Activated effector memory CD4-positive, alpha-beta T cell treated with Interleukin-2 at 50 U/mL for 16 hours (primary cell): ENCODE measurements at regions not wholly inside any gene's neighbourhood (a gene's known extent, or its start where the extent isn't known, plus 50 kb on each side); places are given as distances from the start of the nearest gene placed in this dataset.

Source experiments
- DNase-seq: peaks from one replicate; pipeline ENCODE4 v3.0.0-alpha.2; 2020

- DNase-seq = no peak
Measured at GRCh38 chr11:128187377-128187776, 400.0 kb downstream of the ETS1 start.

GRCh38 chr11:128184981-128185380, 402.4 kb downstream of the ETS1 start:
- no peak for DNase-seq

GRCh38 chr11:128182844-128183243, 404.5 kb downstream of the ETS1 start:
- no peak for DNase-seq

DNA sequence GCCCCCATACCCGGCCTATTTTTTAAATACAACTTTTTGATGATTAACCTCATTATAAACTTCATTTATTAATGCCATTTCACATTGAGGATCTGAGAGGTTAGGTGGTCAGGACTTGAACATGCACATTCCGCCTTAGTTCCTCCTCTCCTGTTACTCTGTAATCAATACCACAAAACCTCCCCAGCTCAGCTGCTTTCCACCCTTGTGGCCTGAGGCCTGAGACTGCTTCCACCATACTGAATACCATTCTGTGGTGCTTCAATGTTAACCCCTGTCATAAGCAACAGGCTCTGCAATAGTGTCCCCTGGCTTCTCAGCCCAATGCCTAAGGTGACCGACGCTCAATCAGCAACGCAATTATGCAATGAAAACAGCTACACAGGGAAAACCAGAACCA, 405.4 kb downstream of the ETS1 start:
- no peak for DNase-seq

DNA sequence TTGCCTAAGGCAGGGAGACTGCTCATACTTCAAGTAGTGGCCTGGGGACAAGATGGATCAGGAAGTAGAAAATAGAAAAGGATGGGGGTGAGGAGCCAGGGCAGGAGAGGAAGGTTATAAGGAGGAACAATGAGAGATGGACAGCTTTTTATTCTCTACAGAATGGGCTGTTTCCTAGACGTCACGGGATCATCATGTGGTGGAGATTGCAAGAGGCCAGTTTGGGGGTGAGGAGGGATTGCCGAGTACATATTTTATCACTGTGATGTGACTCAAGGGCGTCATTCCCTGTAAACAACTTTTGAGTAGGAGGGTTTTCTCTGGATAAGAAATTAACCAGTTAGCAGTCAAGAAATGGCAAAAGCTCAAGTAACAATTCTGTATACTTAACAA, 406.3 kb downstream of the ETS1 start:
- no peak for DNase-seq

DNA sequence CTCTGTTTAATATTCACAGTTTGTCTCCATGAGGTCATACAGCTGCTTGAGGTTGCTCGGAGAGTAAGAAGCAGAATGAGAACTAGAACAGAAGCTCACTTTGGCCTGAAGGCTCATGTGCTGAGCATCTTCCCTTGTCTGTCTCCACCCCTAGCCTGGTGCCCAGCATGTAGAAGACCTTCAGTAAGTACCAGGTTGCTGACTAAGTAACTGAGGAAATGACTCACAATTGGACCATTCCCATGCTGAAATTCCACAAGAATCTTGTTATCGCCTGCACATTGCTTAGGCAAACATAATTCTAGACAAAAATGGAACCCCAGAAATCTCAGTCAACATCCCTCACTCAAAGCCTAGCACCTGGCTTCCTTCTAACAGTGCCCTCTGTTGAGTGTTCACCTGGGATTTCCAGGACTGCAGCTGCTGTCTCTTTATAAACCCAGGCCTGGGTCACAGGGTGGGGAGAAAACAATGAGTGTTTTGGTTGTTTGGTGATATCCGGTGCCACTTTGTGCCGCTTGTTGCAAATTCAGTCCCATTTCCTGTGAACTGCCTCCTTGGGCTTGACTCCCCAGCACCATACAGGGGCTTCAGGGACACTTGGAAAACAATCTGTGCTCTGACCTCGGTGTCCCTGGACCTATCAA, 406.8 kb downstream of the ETS1 start:
- DNase-seq = no peak

DNA sequence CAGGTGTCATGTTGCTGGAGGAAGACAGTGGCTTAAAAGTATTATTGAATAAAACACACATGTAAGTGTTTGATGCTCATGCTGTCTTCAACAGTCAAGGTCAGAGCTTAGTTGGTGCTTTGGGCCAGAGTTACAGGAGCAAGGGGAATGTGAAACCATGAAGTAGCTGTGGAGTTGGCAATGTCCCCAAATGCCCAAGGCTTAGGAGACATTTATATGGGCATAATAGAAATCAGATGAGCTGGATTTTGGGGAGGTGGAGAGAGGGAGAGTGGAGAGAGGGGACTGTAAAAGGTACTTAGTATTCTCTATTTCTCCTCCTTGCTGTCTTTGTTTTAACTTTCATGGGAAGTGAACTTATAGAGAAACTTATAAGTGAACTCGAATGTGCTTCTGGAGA, 407.8 kb downstream of the ETS1 start:
- DNase-seq = no peak

- no peak for DNase-seq
Measured at GRCh38 chr11:128179039-128179438, 408.3 kb downstream of the ETS1 start.

GRCh38 chr11:128174465-128175291, 412.7 kb downstream of the ETS1 start:
- DNase-seq = no peak

DNA sequence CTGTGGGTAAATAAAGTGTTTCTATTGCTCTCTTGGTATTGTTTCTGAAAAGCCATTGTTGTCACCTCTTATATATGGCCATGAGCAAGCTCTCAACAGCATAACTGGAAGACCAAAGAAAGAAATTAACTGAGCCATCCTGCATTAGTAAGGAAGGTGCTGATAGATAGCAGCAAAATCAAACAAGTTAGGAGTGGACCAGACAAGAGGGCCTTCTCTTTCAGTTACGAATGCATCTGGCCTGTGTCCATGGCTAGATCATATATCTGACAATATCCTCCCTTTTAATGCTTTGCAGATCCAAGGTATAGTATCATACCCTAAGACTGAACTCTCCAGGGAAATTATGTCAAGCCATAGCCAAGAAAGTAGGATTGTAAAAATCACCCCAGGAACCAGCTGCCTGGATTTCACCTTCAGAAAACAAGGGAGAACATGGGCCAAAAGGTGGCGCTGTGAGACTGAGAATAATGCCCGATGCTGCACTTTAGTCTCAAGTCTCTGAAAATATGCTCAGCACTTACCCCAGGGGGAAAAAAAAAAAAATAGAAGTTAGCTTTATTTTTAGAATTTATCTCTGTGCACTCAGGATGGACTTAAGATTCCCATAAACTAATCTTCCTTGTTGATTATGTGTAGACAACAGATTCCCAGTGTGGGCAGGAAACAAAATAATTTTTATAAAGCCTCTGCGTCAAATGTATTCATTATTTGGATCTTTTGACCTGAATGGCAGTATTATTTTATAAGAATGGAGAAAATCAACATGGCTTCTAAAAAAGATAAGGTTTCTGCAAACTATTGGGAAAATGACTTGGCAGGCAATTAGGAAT, 415.1 kb downstream of the ETS1 start:
- peak; percentile 74 for DNase-seq

GRCh38 chr11:128171506-128171905, 415.9 kb downstream of the ETS1 start:
- no peak for DNase-seq

DNA sequence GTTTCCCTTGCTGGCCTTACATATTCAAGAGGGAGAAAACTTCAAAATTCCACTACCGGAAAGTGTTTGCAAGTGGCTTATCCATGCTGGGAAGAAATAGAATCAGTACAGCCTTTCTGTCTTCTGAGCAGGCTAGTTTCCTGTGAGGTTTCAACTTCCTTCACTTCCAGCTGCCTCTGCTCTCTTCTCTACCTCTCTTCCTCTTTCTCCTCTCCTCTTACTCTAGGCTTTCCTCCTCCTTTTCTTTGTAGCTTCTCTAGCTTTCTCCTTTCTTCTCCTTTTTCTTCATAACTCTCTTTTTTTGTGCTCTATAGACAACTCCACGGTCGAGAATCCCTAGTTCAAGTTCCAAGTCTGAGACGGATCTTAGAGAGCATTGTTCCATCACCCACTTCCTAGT, 421.8 kb downstream of the ETS1 start:
- DNase-seq = no peak

- no peak for DNase-seq
Measured at GRCh38 chr11:128164080-128164741, 423.1 kb downstream of the ETS1 start.

DNA sequence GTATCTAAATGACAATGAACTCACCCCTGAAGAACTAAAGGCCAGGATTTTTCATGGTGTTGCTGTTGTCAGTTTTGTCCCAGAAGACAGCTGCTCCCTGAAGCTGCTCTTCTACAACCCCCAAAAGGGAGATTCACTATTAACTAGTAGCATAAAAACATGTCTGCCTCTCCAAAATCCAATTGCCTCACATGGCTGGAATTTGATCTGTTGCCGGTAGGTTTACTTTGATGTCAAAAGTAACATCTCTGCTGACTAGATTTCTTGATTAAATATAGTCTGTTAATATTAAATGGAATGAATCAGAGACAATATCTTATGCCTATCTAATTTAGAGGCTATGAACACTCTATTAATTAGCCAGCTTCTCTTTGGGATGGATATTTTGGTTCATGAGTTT, 425.4 kb downstream of the ETS1 start:
- DNase-seq = no peak

GRCh38 chr11:128161436-128161835, 425.9 kb downstream of the ETS1 start:
- DNase-seq = no peak

GRCh38 chr11:128158860-128159259, 428.5 kb downstream of the ETS1 start:
- DNase-seq = no peak

GRCh38 chr11:128157423-128158298, 429.7 kb downstream of the ETS1 start:
- peak; percentile 7 for DNase-seq

DNA sequence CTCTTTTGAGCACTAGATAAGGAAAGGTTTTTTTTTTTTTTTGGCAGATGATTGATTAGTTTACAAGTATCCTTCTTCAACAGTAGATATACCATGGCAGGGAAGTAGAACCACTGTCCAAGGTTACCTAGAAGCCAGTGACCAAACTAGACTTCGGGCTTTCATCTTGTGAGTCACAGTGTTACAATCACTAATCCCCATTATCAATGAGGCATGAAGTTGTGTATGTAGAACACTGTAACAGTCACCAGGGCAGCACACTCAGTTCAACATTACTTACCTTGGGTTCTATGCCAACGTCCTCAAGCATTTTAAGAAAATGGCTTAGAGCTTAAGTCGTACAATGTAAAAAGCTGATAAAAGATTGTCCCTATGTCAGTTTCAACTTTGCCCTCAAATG, 430.9 kb downstream of the ETS1 start:
- no peak for DNase-seq

DNA sequence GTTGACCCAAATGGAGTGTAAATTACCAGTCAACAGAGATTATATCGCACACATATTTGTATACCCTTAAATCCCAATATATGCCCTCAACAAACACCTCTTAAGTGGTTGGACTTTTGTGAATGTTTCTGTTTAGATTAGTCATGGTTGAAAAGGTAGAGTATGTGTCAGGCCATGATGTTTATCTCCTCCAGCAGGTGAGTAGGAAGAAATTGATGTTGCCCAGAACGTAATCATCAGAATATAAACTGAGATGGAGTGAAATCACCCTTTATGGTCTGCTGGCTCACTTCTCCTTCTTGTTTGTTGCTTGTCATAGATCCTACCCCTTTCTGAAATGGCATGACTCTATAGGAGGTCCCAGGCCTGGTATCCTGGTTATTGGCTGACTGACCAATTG, 431.8 kb downstream of the ETS1 start:
- DNase-seq = no peak

- no peak for DNase-seq
Measured at GRCh38 chr11:128153697-128154048, 433.7 kb downstream of the ETS1 start.

- no peak for DNase-seq
Measured at GRCh38 chr11:128152796-128153696, 434.3 kb downstream of the ETS1 start.
